SJCRH30 (cell line): ENCODE measurements at regions not wholly inside any gene's neighbourhood (a gene's known extent, or its start where the extent isn't known, plus 50 kb on each side); places are given as distances from the start of the nearest gene placed in this dataset.
"Not testable (repeated sequence)": the region's sequence is repeated elsewhere in the genome, so short reads cannot be mapped to it uniquely, and the experiment has no call there.

Experiments
- DNase-seq, 2 experiments: peaks; one replicate each; pipeline ENCODE4 v3.0.0-alpha.2; 2015 to 2020
- H3K27ac ChIP-seq: fragments of 250-450 bp; sonication (Bioruptor Pico); 2 replicates; pipeline ENCODE4 v1.5.1; 2020; ENCODE audit warnings: mild to moderate bottlenecking, moderate library complexity
- H3K27me3 ChIP-seq: fragments of 250-450 bp; sonication (Bioruptor Pico); 2 replicates; pipeline ENCODE4 v1.5.1; 2020; ENCODE audit warnings: mild to moderate bottlenecking, moderate library complexity
- H3K36me3 ChIP-seq: fragments of 250-450 bp; sonication (Bioruptor Pico); 2 replicates; pipeline ENCODE4 v1.5.1; 2020; ENCODE audit warnings: mild to moderate bottlenecking, moderate library complexity
- H3K4me1 ChIP-seq: fragments of 250-450 bp; sonication (Bioruptor Pico); 2 replicates; pipeline ENCODE4 v1.5.1; 2020; ENCODE audit warnings: mild to moderate bottlenecking, moderate library complexity
- H3K4me3 ChIP-seq: fragments of 250-450 bp; sonication (Bioruptor Pico); 2 replicates; pipeline ENCODE4 v1.5.1; 2020; ENCODE audit warnings: mild to moderate bottlenecking, moderate library complexity
- H3K9me3 ChIP-seq: fragments of 250-450 bp; sonication (Bioruptor Pico); replicated peaks from 2 replicates; pipeline ENCODE4 v1.5.1; 2020; ENCODE audit warnings: mild to moderate bottlenecking, moderate library complexity

- H3K4me3 ChIP-seq, H3K27ac ChIP-seq, H3K9me3 ChIP-seq: not testable (repeated sequence)
Observed at GRCh38 chr20:29311046-29311445, 1946.4 kb upstream of the DEFB115 start.

GRCh38 chr20:29312679-29313078, 1944.8 kb upstream of the DEFB115 start:
- not testable (repeated sequence) for H3K4me3 ChIP-seq, H3K4me1 ChIP-seq, H3K27me3 ChIP-seq, H3K36me3 ChIP-seq, H3K9me3 ChIP-seq, H3K27ac ChIP-seq
- DNase-seq = peak; percentile 22 to 32

More at GRCh38 chr20:29311046-29311445, 1946.4 kb upstream of the DEFB115 start:
- H3K4me1 ChIP-seq, H3K27me3 ChIP-seq, DNase-seq, H3K36me3 ChIP-seq: not testable (repeated sequence)

- Histone ChIP-seq H3K4me3 (no peak overlapping the region), H3K4me1 (no peaks in the 10 kb centered on the region), H3K27me3 (no peaks in the 10 kb centered on the region), H3K27ac (no peak overlapping the region), H3K9me3 (no peaks in the 10 kb centered on the region), H3K36me3 (no peaks in the 10 kb centered on the region)
- DNase-seq = no peak
Observed at GRCh38 chr20:29313481-29313880, 1944.0 kb upstream of the DEFB115 start.

- Histone ChIP-seq H3K4me1 (no peaks in the 10 kb centered on the region), H3K27ac (no peak overlapping the region), H3K9me3 (no peaks in the 10 kb centered on the region), H3K4me3 (no peak overlapping the region), H3K27me3 (no peaks in the 10 kb centered on the region), H3K36me3 (no peaks in the 10 kb centered on the region)
- no peak for DNase-seq
Observed at GRCh38 chr20:29314294-29314693, 1943.2 kb upstream of the DEFB115 start.

- no peaks in the 10 kb centered on the region for H3K9me3 ChIP-seq
- H3K27ac ChIP-seq = no peak overlapping the region
- no peaks in the 10 kb centered on the region for H3K27me3 ChIP-seq
- H3K4me3 ChIP-seq = no peak overlapping the region
- DNase-seq = no peak
- H3K36me3 ChIP-seq = no peaks in the 10 kb centered on the region
- H3K4me1 ChIP-seq = no peaks in the 10 kb centered on the region
Observed at GRCh38 chr20:29318871-29319461, 1938.5 kb upstream of the DEFB115 start.

- no peaks in the 10 kb centered on the region for H3K4me1 ChIP-seq
- DNase-seq = no peak
- no peaks in the 10 kb centered on the region for H3K27me3 ChIP-seq
- no peaks in the 10 kb centered on the region for H3K36me3 ChIP-seq
- no peaks in the 10 kb centered on the region for H3K9me3 ChIP-seq
- no peak overlapping the region for H3K27ac ChIP-seq
- no peak overlapping the region for H3K4me3 ChIP-seq
Observed at GRCh38 chr20:29319725-29320124, 1937.7 kb upstream of the DEFB115 start.

- H3K27ac ChIP-seq, H3K9me3 ChIP-seq, H3K4me1 ChIP-seq, H3K4me3 ChIP-seq, H3K36me3 ChIP-seq, H3K27me3 ChIP-seq, DNase-seq: not testable (repeated sequence)
Observed at GRCh38 chr20:29320216-29320949, 1937.1 kb upstream of the DEFB115 start.

GRCh38 chr20:29323631-29324515, 1933.6 kb upstream of the DEFB115 start:
- H3K27ac ChIP-seq, H3K4me1 ChIP-seq, H3K9me3 ChIP-seq, H3K4me3 ChIP-seq, H3K36me3 ChIP-seq, H3K27me3 ChIP-seq, DNase-seq: not testable (repeated sequence)

GRCh38 chr20:29324516-29325303, 1932.8 kb upstream of the DEFB115 start:
- not testable (repeated sequence) for H3K27ac ChIP-seq, DNase-seq, H3K9me3 ChIP-seq, H3K4me3 ChIP-seq, H3K36me3 ChIP-seq, H3K27me3 ChIP-seq, H3K4me1 ChIP-seq

- Histone ChIP-seq H3K27me3 (no peaks in the 10 kb centered on the region), H3K4me1 (no peaks in the 10 kb centered on the region), H3K36me3 (no peaks in the 10 kb centered on the region), H3K9me3 (peaks cover under 1% of the 10 kb centered on the region; the same call in 1 of the 2 replicates), H3K4me3 (no peak overlapping the region), H3K27ac (no peak overlapping the region)
- no peak for DNase-seq
Observed at GRCh38 chr20:29325304-29325640, 1932.2 kb upstream of the DEFB115 start.

- H3K4me1 ChIP-seq, DNase-seq, H3K9me3 ChIP-seq, H3K4me3 ChIP-seq, H3K36me3 ChIP-seq, H3K27me3 ChIP-seq, H3K27ac ChIP-seq: not testable (repeated sequence)
Observed at GRCh38 chr20:29325781-29326180, 1931.7 kb upstream of the DEFB115 start.

GRCh38 chr20:29326376-29327070, 1930.9 kb upstream of the DEFB115 start:
- no peak for DNase-seq
- peaks cover 4% of the 10 kb centered on the region for H3K9me3 ChIP-seq

GRCh38 chr20:29327600-29328420, 1929.7 kb upstream of the DEFB115 start:
- H3K36me3 ChIP-seq, H3K9me3 ChIP-seq, H3K27me3 ChIP-seq, H3K4me1 ChIP-seq, H3K4me3 ChIP-seq, H3K27ac ChIP-seq: not testable (repeated sequence)
- peak; percentile 39 to 55 for DNase-seq

More at GRCh38 chr20:29326376-29327070, 1930.9 kb upstream of the DEFB115 start:
- H3K27me3 ChIP-seq = no peaks in the 10 kb centered on the region
- H3K27ac ChIP-seq = no peak overlapping the region
- no peaks in the 10 kb centered on the region for H3K4me1 ChIP-seq
- H3K4me3 ChIP-seq = no peak overlapping the region
- H3K36me3 ChIP-seq = no peaks in the 10 kb centered on the region
